Esophagus muscularis mucosa (tissue), 4 donors: ENCODE measurements at regions not wholly inside any gene's neighbourhood (a gene's known extent, or its start where the extent isn't known, plus 50 kb on each side); places are given as distances from the start of the nearest gene placed in this dataset.

ENCODE experiments used
- EP300 ChIP-seq: sonication (generic); formaldehyde crosslinking; IDR thresholded peaks from one replicate; pipeline ENCODE4 v1.6.1; 2017; ENCODE audit warnings: antibody characterized with exemption
- POLR2A ChIP-seq: fragments of 450-650 bp; IDR thresholded peaks from one replicate; pipeline ENCODE4 v1.6.1; 2017; ENCODE audit warnings: antibody characterized with exemption, moderate library complexity, mild to moderate bottlenecking, low read depth
- POLR2AphosphoS5 ChIP-seq, 2 donors: sonication (generic); formaldehyde crosslinking; IDR thresholded peaks; one replicate each; pipeline ENCODE4 v1.6.1; 2017; ENCODE audit warnings: antibody characterized with exemption in 2 of 2
- TF ChIP-seq, protein P1 (sequence below), 3 experiments: fragments of 200-600 bp in 2 of 3; fragments of 450-650 bp in 1 of 3; sonication (generic) in 2 of 3; IDR thresholded peaks; one replicate each; pipeline ENCODE4 v1.5.1; 2017 to 2019; ENCODE audit warnings: antibody characterized with exemption in 3 of 3, mild to moderate bottlenecking in 2 of 3, moderate library complexity in 1 of 3

DNA sequence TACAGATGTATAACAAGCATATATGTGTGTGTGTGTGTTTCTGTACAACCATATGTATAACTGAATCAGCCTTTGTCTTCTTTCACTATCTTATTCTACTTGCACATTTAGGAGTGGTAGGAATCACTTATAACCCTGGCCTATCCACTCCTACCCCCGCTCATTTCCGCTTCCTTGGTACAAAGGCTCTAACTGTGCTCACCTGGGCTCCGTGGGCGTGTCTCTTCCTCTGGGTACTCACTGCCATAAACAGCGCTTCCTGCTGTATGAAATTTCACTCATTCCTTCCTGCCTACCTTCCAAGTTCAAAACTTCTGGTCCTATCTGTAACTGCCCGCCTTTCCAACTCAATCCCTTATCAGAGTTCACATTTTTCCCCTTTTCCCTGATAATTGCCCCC is 815.5 kb downstream of the EPHA4 start:
- TF ChIP-seq, protein P1, sequence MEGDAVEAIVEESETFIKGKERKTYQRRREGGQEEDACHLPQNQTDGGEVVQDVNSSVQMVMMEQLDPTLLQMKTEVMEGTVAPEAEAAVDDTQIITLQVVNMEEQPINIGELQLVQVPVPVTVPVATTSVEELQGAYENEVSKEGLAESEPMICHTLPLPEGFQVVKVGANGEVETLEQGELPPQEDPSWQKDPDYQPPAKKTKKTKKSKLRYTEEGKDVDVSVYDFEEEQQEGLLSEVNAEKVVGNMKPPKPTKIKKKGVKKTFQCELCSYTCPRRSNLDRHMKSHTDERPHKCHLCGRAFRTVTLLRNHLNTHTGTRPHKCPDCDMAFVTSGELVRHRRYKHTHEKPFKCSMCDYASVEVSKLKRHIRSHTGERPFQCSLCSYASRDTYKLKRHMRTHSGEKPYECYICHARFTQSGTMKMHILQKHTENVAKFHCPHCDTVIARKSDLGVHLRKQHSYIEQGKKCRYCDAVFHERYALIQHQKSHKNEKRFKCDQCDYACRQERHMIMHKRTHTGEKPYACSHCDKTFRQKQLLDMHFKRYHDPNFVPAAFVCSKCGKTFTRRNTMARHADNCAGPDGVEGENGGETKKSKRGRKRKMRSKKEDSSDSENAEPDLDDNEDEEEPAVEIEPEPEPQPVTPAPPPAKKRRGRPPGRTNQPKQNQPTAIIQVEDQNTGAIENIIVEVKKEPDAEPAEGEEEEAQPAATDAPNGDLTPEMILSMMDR (IDR thresholded peaks at IDR 0.05) = no peak
- TF ChIP-seq EP300 (no peak), POLR2A (no peak), POLR2AphosphoS5 (IDR thresholded peaks at IDR 0.05) (no peak)
